AG20443 (cell line): ENCODE measurements at regions not wholly inside any gene's neighbourhood (a gene's known extent, or its start where the extent isn't known, plus 50 kb on each side); places are given as distances from the start of the nearest gene placed in this dataset.

Experiments
- DNase-seq: peaks from one replicate; pipeline ENCODE4 v3.0.0; 2012; ENCODE audit warnings: low spot score, mixed read lengths

- DNase-seq: no peak
Observed at GRCh38 chr5:116685931-116686330, 111.3 kb upstream of the SEMA6A start.

DNA sequence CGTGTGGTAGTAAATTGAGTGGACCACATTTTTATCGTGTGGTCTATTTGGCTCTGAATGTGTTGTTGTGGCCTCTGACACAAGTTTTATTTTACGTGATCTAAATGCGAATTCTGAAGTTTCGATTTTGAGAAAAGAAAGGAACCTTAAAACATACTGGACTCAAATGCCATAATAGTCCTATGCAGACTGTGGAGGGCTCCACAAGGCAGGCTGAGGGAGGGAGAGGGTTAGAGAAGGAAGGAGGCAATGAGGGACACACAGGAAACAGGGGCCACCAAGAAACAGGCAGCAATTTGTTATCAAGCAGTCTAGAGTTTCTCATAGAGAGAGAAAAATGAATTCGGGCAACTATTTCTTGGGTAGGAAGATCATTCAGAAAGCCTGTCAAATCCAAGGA lies 110.4 kb upstream of the SEMA6A start:
- DNase-seq: no peak

DNA sequence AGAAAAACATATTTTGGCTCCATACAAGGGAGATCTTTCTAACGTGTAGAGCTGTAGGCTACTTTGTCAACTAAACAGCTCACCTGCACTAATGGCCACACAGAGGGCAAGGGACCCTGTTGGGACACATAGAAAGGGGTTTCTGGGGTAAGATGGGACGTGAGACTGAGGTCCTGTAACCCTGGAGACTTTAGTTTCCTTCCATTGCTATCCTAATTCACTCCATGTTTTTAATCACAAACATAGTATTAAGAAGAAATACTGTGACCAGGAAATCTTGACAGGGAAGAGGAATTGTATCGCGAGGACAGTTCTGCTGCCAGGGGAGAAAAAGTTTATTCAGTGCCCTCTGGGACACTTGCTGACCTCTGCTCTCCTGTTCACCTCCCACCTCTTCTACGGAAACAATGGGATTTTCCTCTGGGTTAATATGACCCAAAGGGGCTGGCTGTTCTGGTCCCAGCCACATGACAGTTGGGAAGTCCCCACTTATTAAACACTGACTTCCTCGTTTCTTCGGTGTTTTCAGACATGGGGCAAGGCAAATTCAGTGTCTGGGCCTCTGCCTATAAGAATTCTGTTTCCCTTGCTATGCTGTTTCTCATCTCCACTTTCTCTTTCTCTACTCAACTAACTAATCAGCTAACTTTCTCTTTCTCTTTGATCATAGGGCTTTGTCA lies 106.9 kb upstream of the SEMA6A start:
- DNase-seq: no peak

DNA sequence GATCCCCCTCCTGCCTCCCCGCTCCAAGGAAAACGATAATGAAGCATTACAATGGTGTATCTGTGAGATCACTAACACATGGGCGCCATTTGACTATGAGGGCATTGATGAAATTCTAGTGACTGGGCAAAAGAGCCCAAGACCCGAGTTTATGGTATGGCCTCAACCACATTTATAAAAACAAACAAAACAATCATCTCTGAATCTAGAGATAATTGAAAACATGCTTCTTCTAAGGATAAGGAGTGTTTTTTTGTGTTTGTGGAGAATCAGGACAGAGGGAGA lies 100.9 kb upstream of the SEMA6A start:
- DNase-seq: no peak

- DNase-seq: no peak
Observed at GRCh38 chr5:116674881-116675625, 100.4 kb upstream of the SEMA6A start.

DNA sequence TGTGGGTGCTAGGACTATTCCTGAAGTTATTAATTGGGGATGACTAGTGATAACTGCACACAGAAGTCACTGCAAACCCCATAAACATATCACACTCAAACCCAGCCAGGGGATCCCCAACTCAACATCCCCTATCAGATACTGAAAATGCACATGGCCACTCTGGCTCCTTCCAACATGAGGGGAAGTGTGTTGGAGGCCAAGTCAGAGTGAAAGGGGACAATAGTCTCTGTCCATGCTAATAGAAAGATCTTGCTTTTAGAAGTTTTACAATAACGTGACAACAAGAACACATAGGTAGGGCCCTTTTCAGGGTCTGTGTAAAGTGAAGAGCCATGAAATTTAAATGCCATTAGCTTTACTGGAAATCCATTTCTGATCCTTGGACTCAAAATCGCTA lies 98.8 kb upstream of the SEMA6A start:
- no peak for DNase-seq

DNA sequence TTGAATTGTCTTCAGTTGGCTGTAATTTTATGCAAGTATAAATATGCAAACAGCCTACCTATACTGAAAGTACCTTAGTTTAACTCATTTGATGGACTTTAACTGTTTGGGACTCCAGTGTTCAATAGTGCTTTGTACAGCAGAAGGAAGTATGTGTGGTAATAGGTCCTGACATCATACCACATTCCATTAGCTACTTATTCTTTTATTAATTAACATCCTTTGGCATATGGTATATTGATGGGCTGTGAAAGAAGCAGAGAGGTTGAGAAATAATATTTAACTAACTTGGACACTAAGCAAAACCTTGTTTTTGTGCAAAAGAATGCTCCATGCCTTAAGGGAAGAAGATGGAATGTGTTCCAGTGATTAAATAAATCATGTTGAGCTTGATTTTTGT lies 97.6 kb upstream of the SEMA6A start:
- no peak for DNase-seq

DNA sequence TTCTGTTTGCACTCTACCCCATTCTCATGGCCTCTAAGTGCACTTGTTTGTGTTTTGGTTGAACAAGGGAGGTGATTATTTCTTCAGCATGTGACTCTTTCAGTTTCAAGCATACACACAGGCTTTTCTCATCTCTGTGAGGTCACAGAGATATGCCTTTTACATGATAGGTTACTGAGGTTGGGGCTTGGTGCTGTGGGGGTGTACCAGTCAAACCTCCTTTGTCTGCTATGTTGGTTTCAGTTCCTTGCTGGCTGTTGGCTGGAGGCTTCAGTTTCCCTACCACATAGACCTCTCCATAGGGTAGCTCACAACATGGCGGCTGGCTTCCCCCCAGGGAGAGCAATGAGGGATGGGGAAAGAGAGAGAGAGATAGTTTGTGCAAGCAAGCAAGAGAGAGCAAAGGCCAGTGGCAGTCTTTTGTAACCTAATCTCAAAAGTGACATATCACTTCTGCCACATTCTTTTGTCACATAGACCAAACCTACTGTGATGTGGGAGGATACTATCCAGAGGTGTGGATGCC lies 96.7 kb upstream of the SEMA6A start:
- no peak for DNase-seq

GRCh38 chr5:116669261-116670031 lies 94.8 kb upstream of the SEMA6A start:
- DNase-seq: no peak

GRCh38 chr5:116668390-116668789 lies 93.8 kb upstream of the SEMA6A start:
- no peak for DNase-seq

DNA sequence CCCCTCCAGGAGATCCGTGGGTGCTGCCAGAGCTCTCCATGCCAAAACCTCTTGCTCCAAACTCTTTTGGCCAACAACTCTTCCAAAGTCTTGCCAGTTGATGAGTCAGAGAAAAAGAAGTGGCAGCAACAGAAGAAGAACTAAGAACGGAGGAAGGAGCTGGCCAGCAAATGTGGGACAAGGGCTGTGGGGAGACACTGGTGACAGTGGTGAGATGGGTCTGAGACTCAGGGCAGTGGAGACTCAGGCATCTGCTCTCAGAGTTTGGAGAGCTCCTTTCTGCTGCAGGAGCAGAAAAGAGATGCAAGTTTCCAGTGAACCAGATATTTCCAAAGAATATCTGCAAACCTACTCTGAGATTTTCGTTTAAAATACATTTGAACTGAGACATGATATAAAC lies 92.3 kb upstream of the SEMA6A start:
- no peak for DNase-seq

DNA sequence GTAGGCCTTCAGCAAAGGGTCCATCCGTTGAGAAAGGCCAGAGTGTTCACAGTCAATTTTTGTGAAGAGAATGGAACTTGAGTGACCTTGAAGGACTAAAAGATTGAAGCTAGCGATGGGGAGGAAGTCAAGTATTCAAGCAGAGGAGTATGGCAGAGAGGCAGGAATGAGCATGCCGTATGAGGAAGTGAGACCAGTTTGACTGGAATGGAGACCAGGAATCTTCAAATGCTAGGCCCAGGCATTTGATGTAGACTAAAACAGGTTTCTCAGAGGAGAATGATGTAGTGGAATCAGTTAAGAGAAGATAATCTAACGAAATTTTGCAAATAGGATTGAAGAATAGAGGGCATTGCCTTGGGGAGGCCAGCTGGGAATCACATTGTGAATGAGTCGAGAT lies 90.4 kb upstream of the SEMA6A start:
- DNase-seq: no peak

DNA sequence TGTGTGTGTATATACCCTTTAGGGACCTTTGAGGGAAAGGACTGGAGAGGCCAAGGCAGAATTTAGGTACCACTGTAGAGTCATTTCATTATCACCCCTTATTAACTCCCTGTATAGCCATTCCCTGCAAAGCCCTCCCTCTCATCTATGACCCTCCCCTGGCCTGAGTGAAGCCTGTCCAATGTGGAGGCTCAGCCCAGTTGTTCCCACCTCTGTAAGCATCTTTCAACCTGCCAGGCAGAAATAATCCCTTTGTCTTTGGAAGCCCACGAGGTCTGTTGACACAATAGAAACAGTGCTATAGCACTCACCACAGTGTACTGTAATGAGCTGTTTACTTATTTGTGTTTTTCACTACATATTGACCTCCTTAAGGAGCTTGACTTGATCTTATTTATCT lies 88.5 kb upstream of the SEMA6A start:
- DNase-seq: no peak

DNA sequence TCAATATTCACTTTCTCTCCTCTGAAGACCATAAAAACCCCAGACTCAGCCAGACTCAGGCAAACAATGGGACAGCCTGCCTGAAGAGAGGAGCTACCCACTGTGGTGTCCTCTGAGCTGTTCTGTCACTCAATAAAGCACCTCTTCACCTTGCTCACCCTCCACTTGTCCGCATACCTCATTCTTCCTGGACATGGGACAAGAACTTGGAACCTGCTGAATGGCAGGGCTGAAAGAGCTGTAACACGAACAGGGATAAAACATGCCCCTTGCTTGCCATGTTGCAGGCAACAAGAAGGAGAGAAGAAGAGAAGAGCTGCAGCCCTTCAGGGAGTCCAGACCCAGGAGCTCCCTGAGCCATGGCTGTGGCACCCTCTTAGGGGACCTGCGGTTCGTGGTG lies 86.8 kb upstream of the SEMA6A start:
- DNase-seq: no peak

DNA sequence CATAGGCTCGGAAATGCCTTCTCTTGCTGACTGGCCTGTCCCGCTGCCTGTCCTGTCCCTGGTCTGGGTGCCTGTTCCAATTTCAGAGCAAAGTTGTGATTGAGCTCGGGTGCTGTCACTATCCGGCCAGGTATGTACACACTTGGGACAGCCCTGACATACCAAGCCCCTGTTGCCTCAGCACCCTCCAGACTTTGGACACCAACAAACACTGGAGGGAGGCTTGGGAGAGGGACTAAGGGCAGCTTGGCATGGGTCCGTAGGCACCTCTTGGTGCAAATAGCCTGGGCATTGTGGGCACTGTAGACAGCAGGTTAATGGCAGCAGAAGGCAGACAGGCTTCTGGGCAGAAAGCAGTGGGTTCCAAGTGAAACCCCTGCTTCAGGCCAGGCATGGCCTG lies 86.3 kb upstream of the SEMA6A start:
- DNase-seq: no peak

DNA sequence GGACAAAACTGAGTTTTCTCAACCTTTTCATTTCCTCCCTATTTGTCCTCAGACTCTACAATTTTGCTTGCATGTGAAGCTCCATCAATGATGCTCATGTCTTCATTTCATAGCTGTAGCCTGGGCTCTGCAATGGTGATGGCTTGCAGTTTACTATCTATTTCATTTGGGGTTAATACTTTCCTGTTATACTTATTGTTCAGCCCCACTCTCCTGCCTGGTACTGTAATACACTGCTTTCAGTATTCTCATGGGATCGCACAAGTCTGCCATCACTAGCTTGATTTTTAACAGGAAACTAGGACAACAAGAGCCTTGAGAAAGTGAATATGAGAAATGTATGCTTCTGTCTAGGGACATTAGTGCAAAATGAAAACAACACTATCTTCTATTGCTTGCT lies 84.2 kb upstream of the SEMA6A start:
- no peak for DNase-seq

GRCh38 chr5:116658141-116658540 lies 83.5 kb upstream of the SEMA6A start:
- DNase-seq: no peak

GRCh38 chr5:116655431-116655830 lies 80.8 kb upstream of the SEMA6A start:
- no peak for DNase-seq

GRCh38 chr5:116654925-116655324 lies 80.3 kb upstream of the SEMA6A start:
- no peak for DNase-seq

- DNase-seq: no peak
Observed at GRCh38 chr5:116652903-116653302, 78.3 kb upstream of the SEMA6A start.

DNA sequence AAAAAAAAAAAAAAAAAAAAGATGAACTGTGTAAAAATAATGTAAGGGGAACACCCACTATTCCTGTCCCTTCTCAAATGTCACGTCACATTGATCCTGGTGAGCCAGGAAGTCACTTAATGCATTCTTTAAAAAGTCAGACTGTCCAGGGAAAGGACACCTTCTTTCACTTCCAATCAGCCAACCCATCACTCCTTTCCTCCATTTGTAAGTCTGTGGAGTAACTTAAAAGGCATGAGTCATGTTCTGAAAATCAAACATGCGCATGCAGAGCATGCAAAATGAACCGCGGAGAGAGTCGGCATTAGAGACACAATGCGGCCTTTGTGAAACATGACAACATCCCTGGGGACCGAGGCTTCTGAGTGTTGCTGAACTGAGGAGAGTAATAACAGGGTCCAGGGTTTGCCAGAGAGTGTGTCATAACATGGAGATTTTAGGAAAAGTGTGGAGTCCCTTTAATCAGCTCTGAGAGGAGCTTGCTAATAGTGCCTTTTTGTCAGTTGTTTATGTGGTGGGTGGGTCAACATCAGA lies 77.6 kb upstream of the SEMA6A start:
- peak; percentile 8 for DNase-seq

- no peak for DNase-seq
Observed at GRCh38 chr5:116651653-116652052, 77.0 kb upstream of the SEMA6A start.

GRCh38 chr5:116650964-116651363 lies 76.3 kb upstream of the SEMA6A start:
- no peak for DNase-seq
